Central memory CD8-positive, alpha-beta T cell (primary cell): ENCODE measurements at regions not wholly inside any gene's neighbourhood (a gene's known extent, or its start where the extent isn't known, plus 50 kb on each side); places are given as distances from the start of the nearest gene placed in this dataset.

Source experiments
- ATAC-seq: fragments of 150-1000 bp; cut with Tn5 transposase; replicated peaks from 2 replicates; pipeline ENCODE4 v1.10.0; 2022; ENCODE audit warnings: mild to moderate bottlenecking, moderate FRiP score, moderate number of reproducible peaks; ENCODE audit not compliant: poor library complexity, severe bottlenecking; ENCODE audit errors: extremely low read depth
- DNase-seq, 2 donors: peaks; one replicate each; pipeline ENCODE4 v3.0.0; 2021; ENCODE audit warnings: low spot score in 2 of 2
- H3K27ac Mint-ChIP-seq: one replicate; pipeline ENCODE4 v1.8.0; 2022; ENCODE audit warnings: low read depth, mild to moderate bottlenecking, moderate library complexity, mixed read lengths
- H3K27me3 Mint-ChIP-seq: one replicate; pipeline ENCODE4 v1.8.0; 2022; ENCODE audit warnings: mixed read lengths
- H3K36me3 Mint-ChIP-seq: one replicate; pipeline ENCODE4 v1.8.0; 2022; ENCODE audit warnings: mild to moderate bottlenecking, moderate library complexity, mixed read lengths; ENCODE audit not compliant: insufficient read depth
- H3K4me1 Mint-ChIP-seq: one replicate; pipeline ENCODE4 v1.8.0; 2022; ENCODE audit warnings: mixed read lengths
- H3K4me3 Mint-ChIP-seq: one replicate; pipeline ENCODE4 v1.8.0; 2022; ENCODE audit warnings: mild to moderate bottlenecking, moderate library complexity, mixed read lengths
- H3K9me3 Mint-ChIP-seq: one replicate; pipeline ENCODE4 v1.8.0; 2022; ENCODE audit warnings: mixed read lengths

DNA sequence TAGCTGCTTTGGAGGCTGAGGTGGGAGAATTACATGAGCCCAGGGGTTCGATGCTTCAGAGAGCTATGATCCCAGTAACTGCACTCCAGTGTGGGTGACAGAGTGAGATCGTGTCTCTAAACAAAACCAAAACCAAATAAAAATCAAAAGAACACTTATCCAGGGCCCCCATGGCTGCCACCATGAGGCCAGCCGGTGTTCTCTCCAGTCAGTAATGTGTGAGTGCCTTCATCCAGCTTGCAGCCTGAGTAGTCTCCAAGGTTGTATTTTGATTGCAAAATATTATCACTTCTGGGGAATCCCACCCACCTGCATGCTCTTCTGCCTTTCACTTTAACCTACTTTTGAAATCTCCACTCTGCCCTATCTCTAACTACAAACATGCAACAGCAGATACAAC, 221.0 kb upstream of the WSB1 start:
- no peaks in the 10 kb centered on the region for H3K4me1 Mint-ChIP-seq
- peaks cover 44% of the 10 kb centered on the region for H3K27me3 Mint-ChIP-seq
- peaks cover 4% of the 10 kb centered on the region for H3K9me3 Mint-ChIP-seq
- no peak overlapping the region for H3K27ac Mint-ChIP-seq
- H3K36me3 Mint-ChIP-seq: peaks cover 2% of the 10 kb centered on the region
- H3K4me3 Mint-ChIP-seq: no peak overlapping the region
- ATAC-seq (no peak), DNase-seq (no peak)

DNA sequence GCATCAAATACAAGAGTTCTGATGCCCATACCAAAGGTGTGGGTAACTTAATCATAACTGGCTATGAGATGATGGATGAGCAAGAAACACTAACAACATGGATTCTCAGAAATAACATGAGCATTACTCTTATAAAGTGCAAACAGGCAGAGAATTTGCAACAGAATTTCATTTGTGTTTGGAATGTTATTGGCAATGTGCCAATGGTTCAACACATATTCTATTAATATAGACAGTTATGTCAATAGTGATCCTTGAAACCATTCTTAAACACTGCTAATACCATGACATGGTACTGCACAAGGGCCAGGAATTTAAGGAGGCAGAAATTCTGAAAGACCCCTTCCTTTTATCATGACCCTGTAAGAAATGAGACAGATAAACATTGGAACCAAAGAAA, 217.1 kb upstream of the WSB1 start:
- no peaks in the 10 kb centered on the region for H3K4me1 Mint-ChIP-seq
- peaks cover 30% of the 10 kb centered on the region for H3K27me3 Mint-ChIP-seq
- H3K36me3 Mint-ChIP-seq: peaks cover 2% of the 10 kb centered on the region
- H3K27ac Mint-ChIP-seq: no peak overlapping the region
- H3K4me3 Mint-ChIP-seq: no peak overlapping the region
- H3K9me3 Mint-ChIP-seq: peaks cover 4% of the 10 kb centered on the region
- DNase-seq (no peak), ATAC-seq (no peak)

DNA sequence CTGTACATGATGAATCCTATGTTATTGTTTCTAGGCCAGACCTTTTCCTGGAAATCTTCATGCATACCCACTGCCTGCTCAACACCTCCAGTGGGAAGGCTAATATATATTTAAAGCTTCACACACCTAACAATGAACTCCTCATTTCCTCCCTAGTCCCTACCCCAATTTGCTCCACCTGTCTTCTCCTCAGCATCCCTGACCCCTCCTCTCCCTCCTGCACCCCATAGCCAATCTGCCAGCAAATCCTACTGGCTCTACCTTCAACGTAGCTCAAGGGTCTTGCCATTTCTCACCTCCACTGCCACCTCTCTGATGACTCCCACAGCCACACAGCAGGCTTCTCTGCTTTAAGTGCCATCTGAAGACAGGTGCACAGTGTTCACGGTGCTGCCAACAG, 215.6 kb upstream of the WSB1 start:
- Mint-ChIP-seq H3K27ac (no peak overlapping the region), H3K27me3 (peaks cover 43% of the 10 kb centered on the region), H3K4me1 (no peaks in the 10 kb centered on the region), H3K9me3 (peaks cover 4% of the 10 kb centered on the region), H3K36me3 (peaks cover 2% of the 10 kb centered on the region), H3K4me3 (no peak overlapping the region)
- no peak for ATAC-seq
- DNase-seq: no peak

DNA sequence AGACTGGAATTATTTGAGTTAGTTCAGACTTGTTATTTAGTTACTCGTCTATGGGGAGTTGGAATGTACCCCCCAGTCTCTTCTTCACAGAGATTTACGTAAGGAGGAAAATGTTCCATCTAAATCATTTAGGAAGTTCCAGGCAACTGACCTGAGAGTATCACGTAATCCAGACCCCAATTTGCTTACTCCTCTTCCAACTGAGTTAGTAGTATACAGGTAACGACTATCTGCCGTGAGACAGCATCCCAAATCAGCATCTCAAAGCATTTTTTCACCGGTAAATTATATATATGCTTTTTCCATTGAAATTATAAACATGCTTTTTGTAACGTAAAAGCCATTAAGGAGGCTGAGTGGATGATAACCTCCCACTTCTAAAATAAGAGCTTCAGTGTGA, 214.3 kb upstream of the WSB1 start:
- no peaks in the 10 kb centered on the region for H3K4me1 Mint-ChIP-seq
- H3K27me3 Mint-ChIP-seq: peaks cover 52% of the 10 kb centered on the region
- H3K27ac Mint-ChIP-seq: no peak overlapping the region
- peaks cover 4% of the 10 kb centered on the region for H3K9me3 Mint-ChIP-seq
- ATAC-seq (no peak), DNase-seq (no peak)
- peaks cover 2% of the 10 kb centered on the region for H3K36me3 Mint-ChIP-seq
- no peak overlapping the region for H3K4me3 Mint-ChIP-seq

DNA sequence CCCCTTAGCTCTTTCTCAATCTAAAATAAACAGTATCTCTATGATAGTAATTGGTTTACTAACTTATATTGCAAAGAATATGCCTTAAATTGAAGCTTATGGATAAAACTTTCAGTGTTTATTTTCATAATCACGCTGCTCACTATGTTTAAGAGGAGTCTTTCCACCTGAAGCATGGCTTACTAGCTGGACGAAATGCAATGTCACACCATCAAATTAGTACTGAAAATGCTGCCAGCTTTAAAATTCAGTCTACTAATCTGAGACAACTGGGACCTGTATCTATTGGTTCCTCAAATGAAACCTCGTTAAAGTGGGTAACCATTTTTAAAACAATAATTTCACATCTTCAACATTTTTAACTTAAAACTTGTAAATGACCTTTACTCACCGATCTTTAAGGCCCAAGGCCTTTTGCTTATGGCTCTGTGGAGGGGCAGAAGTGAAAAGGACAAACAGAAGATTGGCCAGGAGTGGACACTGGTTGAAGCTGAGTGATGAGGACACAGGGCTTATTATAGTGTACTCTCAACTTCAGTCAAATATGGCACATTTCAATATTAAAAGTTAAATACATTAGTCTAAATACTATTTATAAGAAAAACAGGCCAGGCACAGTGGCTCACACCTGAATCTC, 212.8 kb upstream of the WSB1 start:
- DNase-seq (no peak), ATAC-seq (no peak)
- no peak overlapping the region for H3K27ac Mint-ChIP-seq
- peaks cover 42% of the 10 kb centered on the region for H3K27me3 Mint-ChIP-seq
- H3K9me3 Mint-ChIP-seq: peaks cover under 1% of the 10 kb centered on the region
- no peaks in the 10 kb centered on the region for H3K4me1 Mint-ChIP-seq
- peaks cover under 1% of the 10 kb centered on the region for H3K36me3 Mint-ChIP-seq
- H3K4me3 Mint-ChIP-seq: no peak overlapping the region

DNA sequence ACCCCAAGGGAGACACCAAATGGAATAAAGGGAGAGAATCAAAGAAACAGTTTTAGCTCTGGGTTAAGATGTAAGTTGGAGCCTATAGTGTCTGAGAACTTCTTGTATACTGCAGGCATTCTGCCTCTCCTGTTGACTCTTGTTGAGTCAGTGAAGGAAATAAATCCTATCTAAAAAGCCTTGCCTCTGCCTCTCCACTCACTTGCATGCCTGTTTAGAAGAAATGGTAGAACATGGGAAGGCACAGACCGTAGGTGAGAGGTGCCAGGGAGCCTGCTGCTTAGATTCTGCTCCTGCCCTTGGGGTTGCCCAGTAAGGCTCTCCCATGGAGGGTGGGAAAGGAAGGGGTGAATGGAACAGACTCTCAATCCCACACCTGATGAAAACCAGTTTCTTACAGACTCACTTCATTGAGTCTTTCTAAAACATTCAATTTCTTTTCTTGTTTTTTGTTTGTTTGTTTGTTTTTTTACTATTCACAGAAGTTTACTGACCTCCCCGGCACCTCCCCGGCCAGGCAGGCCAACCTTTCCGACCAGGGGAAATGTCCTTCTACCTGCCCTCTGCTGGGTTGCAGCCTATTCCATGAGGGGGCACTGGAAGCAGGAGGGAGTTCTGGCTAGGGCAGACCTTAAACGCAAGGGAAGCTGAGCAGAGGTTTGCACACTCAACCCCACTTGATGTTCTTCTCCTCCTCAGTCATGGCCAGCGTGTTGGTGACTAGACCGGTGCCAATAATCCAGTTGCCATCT, 211.7 kb upstream of the WSB1 start:
- Mint-ChIP-seq H3K36me3 (no peaks in the 10 kb centered on the region), H3K4me3 (no peak overlapping the region), H3K27me3 (peaks cover 35% of the 10 kb centered on the region), H3K27ac (no peak overlapping the region), H3K4me1 (no peaks in the 10 kb centered on the region), H3K9me3 (peaks cover 5% of the 10 kb centered on the region)
- DNase-seq (no peak), ATAC-seq (no peak)

DNA sequence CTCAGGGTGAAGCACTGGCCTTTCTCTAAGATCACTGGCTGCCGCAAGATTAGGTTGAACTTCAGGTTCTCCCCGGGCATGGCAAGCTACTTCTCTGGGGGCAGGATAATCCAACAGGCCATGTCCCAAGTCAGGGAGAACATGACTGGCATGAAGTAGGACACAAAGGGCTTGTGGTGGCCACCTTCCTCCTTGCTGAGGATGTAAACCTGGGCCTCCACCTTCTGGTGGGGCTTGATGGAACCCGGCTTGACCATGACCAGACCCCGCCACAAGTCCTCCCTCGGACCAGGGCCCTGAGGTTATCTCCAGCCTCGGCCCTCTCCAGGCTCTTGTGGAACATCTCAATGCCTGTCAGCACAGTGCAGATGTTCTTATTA, 211.1 kb upstream of the WSB1 start:
- Mint-ChIP-seq H3K27me3 (peaks cover 33% of the 10 kb centered on the region), H3K4me1 (no peaks in the 10 kb centered on the region), H3K4me3 (no peak overlapping the region), H3K9me3 (peaks cover 5% of the 10 kb centered on the region), H3K36me3 (no peaks in the 10 kb centered on the region), H3K27ac (no peak overlapping the region)
- DNase-seq (no peak), ATAC-seq (no peak)

DNA sequence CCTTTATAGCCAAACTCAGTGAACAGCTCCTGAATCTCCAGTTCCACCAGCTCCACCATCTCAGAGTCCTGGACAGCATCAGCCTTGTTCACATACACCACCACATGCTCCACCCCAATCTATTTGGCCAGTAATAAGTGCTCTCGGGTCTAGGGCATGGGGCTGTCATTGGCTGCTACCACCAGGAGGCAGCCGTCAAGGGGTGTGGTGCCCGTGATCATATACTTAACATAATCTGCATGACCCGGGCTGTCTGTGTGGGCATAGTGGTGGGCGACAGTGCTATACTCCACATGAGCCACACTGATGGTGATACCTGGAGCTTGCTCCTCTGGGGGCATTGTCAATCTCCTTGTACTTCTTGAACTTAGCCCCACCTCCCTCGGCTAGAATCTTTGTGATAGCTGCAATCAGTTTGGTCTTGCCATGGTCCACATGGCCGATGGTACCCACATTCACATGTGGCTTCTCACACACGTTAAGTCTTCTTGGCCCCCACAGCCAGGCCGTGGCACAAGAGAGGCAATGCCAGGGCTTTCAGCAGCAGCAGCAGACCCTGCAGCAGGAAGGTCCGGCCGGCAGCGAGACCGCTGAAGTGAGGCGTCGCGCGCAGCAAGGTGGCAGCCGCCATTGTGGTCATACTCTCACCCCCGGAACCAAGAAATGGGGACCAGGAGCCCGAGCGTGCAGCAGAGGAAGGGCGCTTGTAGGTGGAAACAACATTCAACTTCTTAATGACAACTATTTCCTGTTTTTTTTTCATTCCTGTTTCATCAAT, 210.3 kb upstream of the WSB1 start:
- Mint-ChIP-seq H3K27me3 (peaks cover 30% of the 10 kb centered on the region), H3K4me3 (no peak overlapping the region), H3K9me3 (peaks cover 5% of the 10 kb centered on the region), H3K4me1 (no peaks in the 10 kb centered on the region), H3K36me3 (no peaks in the 10 kb centered on the region), H3K27ac (no peak overlapping the region)
- DNase-seq (no peak), ATAC-seq (no peak)

DNA sequence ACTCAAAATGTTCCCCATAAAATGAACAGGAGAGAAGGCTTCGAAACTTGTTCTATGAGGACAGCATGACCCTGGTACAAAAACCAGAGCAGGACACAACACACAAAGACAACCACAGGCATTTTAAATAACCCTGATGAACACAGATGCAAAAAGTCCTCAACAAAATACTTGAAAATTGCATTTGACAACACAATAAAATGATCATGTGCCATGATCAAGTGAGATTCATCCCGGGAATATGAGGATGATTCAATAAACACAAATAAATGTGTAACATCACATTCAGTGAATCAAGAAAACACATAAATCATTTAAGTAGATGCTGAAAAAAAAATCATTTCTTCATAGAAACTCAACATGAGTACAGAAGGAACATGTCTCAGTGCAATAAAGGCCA, 208.4 kb upstream of the WSB1 start:
- Mint-ChIP-seq H3K4me1 (no peaks in the 10 kb centered on the region), H3K9me3 (peaks cover 5% of the 10 kb centered on the region), H3K36me3 (no peaks in the 10 kb centered on the region), H3K27ac (no peak overlapping the region), H3K27me3 (peaks cover 41% of the 10 kb centered on the region), H3K4me3 (no peak overlapping the region)
- DNase-seq: no peak
- no peak for ATAC-seq

DNA sequence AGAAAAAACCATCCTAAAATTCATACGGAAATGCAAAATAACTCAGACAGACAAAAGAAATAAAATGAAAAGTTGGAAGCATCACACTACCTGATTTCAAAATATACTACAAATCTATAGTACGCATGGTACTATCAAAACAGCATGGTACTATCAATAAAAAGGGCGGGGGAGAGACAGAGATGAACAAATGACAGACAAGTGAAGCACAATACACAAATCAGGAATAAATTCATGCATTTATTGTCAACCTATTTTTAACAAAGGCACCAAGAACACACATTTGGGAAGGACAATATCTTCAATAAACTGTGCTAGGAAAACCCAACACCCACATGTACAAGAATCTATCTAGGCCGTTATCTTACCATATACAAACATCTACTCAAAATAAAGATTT, 207.4 kb upstream of the WSB1 start:
- no peak for DNase-seq
- peaks cover 41% of the 10 kb centered on the region for H3K27me3 Mint-ChIP-seq
- H3K9me3 Mint-ChIP-seq: peaks cover 5% of the 10 kb centered on the region
- H3K4me3 Mint-ChIP-seq: no peak overlapping the region
- H3K27ac Mint-ChIP-seq: no peak overlapping the region
- no peaks in the 10 kb centered on the region for H3K36me3 Mint-ChIP-seq
- H3K4me1 Mint-ChIP-seq: no peaks in the 10 kb centered on the region
- no peak for ATAC-seq

DNA sequence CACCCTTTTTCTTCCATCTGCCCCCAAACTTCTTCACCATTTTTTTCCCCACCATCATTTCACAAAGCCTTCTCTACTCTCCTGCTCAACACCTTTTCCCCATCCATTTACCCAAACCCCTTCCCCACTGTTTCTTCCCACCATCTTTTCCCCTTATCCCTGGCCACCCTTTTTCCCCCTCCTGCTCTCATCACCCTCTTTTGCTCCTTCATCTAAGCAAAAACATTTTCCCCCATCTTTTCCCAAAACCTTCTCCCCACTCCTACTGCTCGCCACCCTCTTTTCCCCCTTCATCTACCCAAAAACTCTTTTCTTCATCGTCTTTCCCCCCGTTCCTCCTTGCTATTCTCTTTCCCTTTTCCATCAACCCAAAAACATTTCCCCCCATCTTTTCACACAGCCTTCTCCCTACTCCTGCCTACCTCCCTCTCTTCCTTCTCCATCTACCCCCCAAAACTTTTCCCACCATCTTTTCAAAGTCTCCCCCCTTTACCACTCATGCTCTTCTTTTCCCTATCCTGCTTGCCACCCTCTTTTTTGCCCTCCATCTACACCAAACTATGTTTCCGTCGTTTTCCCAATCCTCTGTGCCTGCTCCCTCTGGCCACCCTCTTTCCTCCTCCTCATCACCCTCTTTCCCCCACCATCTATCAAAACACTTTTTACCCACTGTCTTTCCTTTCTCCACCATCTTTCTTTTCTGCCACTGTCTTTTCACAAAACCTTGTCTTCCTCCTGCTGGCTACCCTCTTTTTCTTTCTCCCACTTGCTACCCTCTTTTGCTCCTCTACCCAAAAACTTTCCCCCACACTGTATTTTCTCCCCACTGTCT, 205.8 kb upstream of the WSB1 start:
- Mint-ChIP-seq H3K9me3 (peaks cover 5% of the 10 kb centered on the region), H3K27me3 (peaks cover 29% of the 10 kb centered on the region), H3K27ac (no peak overlapping the region), H3K4me1 (no peaks in the 10 kb centered on the region), H3K4me3 (no peak overlapping the region), H3K36me3 (no peaks in the 10 kb centered on the region)
- ATAC-seq (no peak), DNase-seq (no peak)

DNA sequence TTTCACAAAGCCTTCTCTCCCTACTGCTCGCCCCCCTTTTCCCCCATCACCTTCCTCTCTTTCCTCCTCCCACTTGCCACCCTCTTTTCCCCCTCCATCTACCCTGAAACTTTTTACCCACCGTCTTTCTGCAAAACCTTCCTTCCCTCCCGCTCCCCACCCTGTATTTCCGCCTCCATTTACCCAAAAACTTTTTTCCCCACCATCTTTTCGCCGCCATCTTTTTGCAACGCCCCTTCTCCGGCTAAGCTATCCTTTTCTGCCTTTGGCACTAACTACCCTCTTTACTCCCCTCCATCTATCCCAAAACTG, 205.2 kb upstream of the WSB1 start:
- H3K36me3 Mint-ChIP-seq: no peaks in the 10 kb centered on the region
- no peak for ATAC-seq
- no peak overlapping the region for H3K4me3 Mint-ChIP-seq
- no peak overlapping the region for H3K27ac Mint-ChIP-seq
- peaks cover 23% of the 10 kb centered on the region for H3K27me3 Mint-ChIP-seq
- no peaks in the 10 kb centered on the region for H3K4me1 Mint-ChIP-seq
- no peak for DNase-seq
- H3K9me3 Mint-ChIP-seq: peaks cover 5% of the 10 kb centered on the region
